Uterus (tissue), 2 donors: ENCODE measurements at regions not wholly inside any gene's neighbourhood (a gene's known extent, or its start where the extent isn't known, plus 50 kb on each side); places are given as distances from the start of the nearest gene placed in this dataset.

ENCODE experiments used
- POLR2A ChIP-seq, 2 donors: fragments of 450-650 bp; IDR thresholded peaks; one replicate each; pipeline ENCODE4 v1.6.1; 2016; ENCODE audit warnings: antibody characterized with exemption in 2 of 2, mild to moderate bottlenecking in 1 of 2, moderate library complexity in 1 of 2
- TF ChIP-seq, protein P1 (sequence below), 4 experiments: fragments of 200-600 bp in 2 of 4; fragments of 450-650 bp in 2 of 4; sonication (generic) in 2 of 4; IDR thresholded peaks; one replicate each; pipeline ENCODE4 v1.5.1; 2016 to 2019; ENCODE audit warnings: antibody characterized with exemption in 4 of 4, mild to moderate bottlenecking in 2 of 4, moderate library complexity in 1 of 4

DNA sequence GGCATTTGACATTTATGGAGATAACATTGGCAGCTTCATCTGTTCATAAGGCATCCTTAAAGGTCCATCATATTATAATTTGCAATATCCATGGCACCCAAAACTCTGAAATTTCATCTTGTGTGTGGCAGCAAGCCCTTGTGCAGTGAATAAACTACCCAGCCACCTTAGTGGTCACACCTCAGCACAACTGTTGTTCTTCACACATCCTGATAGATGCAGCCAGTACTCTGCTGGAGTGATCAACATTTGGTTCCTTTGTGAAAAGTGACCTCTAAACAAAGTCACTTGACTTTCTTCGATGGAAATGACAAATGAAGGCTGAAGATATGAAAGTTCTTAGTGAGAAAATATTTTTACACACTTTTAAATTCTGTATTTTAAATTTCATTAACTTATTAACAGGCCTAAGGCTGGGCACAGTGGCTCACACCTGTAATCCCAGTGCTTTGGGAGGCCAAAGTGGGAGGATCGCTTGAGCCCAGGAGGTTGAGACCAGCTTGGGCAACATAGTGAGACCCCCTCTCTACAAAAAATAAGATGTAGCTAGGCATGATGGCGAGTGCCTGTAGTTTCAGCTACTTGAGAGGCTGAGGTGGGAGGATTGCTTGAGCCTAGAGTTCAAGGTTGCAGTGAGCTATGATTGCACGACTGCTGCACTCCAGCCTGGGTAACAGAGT is 161.4 kb downstream of the SPRY1 start:
- TF ChIP-seq, protein P1, sequence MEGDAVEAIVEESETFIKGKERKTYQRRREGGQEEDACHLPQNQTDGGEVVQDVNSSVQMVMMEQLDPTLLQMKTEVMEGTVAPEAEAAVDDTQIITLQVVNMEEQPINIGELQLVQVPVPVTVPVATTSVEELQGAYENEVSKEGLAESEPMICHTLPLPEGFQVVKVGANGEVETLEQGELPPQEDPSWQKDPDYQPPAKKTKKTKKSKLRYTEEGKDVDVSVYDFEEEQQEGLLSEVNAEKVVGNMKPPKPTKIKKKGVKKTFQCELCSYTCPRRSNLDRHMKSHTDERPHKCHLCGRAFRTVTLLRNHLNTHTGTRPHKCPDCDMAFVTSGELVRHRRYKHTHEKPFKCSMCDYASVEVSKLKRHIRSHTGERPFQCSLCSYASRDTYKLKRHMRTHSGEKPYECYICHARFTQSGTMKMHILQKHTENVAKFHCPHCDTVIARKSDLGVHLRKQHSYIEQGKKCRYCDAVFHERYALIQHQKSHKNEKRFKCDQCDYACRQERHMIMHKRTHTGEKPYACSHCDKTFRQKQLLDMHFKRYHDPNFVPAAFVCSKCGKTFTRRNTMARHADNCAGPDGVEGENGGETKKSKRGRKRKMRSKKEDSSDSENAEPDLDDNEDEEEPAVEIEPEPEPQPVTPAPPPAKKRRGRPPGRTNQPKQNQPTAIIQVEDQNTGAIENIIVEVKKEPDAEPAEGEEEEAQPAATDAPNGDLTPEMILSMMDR (IDR thresholded peaks at IDR 0.05) = no peak
- TF ChIP-seq POLR2A (IDR thresholded peaks at IDR 0.05) = no peak
